SW480 (cell line): ENCODE measurements at regions not wholly inside any gene's neighbourhood (a gene's known extent, or its start where the extent isn't known, plus 50 kb on each side); places are given as distances from the start of the nearest gene placed in this dataset.

Source experiments
- DNase-seq: peaks from one replicate; pipeline ENCODE4 v3.0.0-alpha.2; 2016; ENCODE audit warnings: low spot score

DNA sequence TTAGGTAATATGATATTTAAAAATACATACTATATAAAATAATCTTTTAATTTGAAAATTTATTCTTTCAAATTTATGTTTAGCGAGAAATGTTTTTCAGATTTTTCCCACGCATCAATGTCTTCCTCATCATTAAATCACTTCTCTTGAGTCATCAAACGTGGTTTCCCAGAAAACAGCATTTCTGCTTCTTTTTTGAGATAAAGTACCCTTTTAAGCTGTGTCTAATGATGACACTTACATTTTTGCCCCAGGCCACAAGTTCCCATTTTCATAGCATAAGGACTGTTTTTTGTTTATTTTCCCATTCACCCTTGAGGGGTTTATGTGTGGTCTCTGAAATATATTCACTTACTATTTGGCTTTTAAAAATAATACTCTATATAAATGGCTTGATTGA, 139.0 kb upstream of the HS3ST3A1 start:
- DNase-seq: no peak

DNA sequence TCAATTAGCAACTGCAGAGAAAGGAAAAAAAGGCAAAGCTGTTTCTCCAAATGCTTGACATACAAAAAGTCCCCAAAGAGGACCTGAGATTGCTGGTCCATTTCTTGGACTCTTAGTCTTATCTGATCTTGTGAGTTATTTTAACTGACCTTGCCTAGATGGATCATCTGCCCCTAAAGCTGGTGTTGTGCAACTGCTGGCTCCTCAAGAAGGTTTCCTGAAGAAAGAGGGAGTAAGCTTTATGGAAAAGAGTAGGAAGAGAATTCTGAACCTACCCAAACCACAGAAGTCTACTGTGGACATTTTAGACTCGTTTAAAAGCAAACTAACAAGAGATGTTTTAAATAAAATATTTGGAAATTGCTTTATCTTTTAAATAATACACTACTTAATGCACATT, 140.0 kb upstream of the HS3ST3A1 start:
- no peak for DNase-seq

DNA sequence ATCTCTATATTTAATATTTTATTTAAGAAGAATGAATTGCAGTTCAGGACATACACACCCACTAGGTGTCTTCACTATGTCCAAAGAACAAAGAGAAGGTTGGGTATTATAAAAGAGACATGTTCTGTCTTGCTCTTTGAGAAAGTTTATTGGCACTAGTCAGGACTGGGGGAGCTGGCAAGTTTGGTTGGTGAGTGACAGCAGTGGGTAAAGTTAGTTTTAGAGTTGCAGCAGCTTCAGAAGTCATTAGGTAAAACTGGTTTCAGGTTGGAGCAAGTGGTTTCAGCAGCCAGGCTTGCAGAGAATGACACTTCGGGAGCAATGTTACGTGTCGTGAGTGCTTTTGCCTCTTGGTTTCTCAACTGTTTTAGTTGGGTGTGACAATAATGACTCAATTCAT, 142.2 kb upstream of the HS3ST3A1 start:
- no peak for DNase-seq

DNA sequence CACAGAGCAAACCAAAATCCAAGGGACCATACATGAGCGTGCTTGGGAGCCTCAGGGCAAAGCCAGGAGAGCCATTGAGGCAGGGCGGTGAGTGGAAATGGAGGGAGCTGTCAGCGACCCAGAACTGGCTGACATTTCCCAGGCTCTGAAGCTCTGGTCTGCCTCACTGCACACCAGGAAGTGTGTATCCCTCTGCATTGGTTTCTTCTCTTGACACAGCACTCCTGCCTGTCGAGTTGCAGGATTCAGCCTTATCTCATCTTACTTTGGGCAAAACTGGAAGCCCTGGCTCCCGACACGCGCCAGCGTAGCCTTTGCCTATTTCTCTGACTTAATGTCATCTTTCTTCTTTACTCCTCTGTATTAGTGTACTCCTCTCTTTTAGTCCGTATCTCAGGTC, 144.7 kb upstream of the HS3ST3A1 start:
- DNase-seq: no peak

DNA sequence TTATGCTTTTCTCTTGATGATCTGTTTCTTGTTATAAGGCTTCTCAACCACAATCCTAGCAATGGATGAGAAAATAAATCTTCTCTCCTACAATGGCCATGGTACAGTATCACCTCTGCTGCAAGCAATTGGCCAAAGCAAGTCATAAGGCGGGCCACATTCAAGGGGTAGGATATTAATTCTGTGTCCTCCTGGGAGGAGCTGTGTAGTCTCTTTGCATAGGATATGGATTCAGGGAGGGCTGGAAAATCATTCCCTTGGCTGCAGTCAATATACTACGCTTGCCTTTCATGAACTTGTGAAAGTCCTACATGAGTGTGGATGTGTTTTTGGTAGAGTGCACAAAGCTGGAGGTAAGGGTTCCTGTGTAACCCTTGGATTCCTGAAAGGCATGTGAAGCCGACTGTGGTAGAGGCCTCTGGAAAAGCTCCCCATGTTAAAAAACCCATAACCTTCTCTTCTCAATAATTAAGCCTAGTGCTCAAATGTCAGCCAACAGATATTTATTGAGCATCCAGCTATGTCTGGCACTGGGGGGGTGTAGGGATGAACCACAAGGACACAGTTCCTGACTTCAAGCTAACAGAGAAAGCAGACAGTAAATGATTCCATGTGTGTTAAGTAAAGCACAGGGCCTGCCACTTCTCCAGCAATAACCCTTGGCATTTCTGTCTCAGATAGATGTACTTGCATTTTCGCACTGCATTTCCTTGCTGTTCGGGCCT, 147.6 kb upstream of the HS3ST3A1 start:
- no peak for DNase-seq

DNA sequence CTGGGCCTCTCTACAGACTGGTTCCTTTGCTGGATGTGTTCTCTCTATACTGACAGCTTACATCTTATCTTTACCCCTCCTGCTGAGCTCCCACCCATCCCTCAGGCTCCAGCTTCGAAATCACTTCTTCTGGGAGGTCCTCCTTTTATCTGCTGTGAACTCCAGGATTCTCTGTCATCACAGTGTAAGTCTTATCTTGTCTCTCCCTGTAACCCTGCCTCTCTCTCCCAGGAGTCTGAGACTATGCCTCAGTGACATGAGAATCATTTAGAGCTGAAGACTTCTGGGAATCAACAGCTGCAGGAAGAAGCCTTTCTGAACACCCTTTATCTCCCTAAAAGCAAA, 148.1 kb upstream of the HS3ST3A1 start:
- no peak for DNase-seq

DNA sequence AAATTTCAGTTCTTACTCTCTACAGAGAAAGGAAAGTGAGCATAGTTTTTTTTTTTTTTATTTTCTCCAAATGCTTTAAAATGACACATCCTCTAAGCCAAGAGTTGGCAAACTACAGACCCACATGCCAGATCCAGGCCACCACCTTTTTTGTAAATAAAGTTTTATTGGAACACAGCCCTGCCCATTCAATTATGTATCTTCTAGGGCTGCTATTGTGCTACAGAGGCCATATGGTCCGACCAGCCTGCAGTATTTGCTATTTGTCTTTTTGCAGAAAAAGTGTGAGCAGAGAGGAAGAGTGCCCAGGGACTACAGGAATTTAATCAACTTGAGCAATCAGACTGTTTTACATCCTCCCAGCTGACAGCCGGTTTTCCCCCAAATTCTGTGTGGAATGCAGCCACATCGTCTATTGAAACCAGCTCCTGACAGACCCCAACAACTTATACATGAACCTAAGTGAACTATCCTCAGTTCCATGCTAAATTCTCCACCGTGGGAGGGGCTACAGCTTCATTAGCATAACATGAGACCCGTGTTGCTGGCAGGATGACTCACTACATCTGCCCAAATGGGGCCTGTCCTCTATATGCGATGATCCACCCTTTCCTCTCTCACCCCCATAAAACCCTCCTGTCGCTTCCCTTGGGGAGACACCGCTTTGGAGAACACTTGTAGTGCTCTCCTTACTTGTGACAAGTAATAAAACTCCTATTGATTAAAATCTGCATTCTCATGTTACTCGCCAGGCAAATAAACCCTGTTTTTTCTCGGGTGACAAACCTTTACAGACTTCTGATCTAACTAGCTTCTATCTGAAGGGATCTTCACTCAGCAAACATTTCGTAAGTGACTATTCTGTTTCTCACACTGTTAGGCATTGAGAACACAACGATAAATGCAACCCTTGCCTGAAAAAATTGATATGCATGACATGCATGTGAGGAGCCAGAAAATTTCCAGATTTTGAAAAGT, 149.4 kb upstream of the HS3ST3A1 start:
- peak; percentile 8 for DNase-seq

DNA sequence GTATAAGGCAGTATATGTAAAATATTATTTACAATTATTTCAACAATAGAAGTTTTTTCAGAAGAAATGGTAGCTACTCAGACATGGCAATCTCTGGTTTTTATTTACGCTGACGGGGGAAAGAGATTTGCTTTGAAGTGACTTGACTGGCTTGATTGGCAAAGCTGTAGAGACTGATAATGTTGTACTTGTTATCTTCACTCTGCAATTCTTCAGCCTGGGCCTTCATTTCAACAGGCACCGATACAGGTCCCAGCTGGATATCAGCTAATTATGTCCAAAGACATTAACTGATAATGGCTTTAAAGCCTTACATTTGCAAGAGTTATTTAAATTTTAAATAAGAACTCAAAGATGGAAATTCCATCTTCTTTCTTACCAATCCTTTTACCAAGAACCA, 151.4 kb upstream of the HS3ST3A1 start:
- DNase-seq: no peak

DNA sequence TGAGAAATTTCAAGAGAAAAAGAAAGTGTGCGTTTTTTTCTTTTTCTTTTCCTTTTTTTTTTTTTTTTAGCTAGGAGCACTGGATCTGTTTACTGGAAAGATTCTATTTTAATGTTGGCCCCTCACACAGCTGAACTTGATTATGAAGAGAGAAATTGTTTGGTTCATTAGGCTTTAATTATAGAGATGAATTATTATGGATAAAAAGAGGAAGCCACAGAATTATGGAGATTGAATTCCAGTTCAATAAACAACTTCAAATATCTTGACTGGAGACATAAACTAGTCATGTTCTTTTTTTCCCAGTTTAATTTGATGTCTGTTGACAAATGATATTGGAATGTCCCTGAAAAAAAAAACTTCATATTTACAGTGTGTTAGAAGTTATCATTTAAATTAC, 152.0 kb upstream of the HS3ST3A1 start:
- DNase-seq: no peak

DNA sequence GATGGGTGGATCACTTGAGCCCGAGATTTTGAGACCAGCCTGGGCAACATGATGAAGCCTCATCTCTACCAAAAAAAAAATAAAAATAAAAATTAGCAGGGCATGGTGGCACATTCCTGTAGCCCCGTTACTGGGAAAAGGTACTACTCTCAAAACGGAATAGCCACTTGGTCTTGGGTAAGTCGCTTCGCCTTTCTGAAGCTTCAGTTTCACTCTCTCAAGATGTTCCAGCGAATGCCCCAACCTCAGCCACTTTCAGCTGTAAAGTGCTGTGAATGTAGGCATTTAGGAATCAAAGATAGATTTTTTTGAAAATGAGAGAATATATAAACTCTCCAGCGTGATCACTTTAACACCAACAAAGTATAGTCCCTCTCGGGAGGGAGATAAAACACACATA, 154.1 kb upstream of the HS3ST3A1 start:
- DNase-seq: no peak

DNA sequence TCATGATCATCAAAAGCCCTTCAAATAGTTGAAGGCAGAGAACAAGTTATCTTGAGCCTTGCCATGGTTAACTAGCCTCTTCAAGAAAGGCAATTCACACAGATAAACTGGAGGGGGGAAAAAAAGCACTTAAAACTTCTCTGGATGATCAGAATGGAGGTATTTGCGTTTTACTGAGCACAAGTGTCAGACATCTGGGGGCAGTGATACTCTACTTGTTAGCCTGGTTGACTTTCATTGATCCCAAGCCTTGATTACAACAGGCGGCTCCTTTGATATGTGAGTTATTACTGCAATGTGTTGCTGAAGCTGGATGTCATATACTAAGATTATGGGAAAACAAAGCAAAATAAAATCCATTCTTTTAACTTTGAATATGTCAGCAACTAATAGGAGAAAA, 155.0 kb upstream of the HS3ST3A1 start:
- no peak for DNase-seq

DNA sequence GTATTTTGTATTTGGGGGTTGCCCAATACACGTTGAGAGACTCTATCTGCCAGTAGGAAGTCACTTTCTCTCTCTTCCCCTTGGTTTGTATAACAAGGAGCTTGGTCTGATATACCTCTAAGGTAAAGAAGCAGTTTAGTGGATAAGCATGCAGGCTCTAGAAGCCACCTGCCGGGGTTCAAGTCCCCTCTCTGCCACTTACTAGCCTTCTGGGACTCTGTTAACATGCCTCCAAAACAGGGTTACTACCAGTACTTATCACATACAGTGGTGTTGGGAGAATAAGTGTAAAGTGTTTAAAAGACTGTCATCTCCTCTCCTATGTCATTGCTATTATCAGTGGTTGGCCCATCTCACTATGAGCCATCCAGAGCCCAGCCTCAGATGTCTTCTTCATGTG, 156.1 kb upstream of the HS3ST3A1 start:
- DNase-seq: no peak

DNA sequence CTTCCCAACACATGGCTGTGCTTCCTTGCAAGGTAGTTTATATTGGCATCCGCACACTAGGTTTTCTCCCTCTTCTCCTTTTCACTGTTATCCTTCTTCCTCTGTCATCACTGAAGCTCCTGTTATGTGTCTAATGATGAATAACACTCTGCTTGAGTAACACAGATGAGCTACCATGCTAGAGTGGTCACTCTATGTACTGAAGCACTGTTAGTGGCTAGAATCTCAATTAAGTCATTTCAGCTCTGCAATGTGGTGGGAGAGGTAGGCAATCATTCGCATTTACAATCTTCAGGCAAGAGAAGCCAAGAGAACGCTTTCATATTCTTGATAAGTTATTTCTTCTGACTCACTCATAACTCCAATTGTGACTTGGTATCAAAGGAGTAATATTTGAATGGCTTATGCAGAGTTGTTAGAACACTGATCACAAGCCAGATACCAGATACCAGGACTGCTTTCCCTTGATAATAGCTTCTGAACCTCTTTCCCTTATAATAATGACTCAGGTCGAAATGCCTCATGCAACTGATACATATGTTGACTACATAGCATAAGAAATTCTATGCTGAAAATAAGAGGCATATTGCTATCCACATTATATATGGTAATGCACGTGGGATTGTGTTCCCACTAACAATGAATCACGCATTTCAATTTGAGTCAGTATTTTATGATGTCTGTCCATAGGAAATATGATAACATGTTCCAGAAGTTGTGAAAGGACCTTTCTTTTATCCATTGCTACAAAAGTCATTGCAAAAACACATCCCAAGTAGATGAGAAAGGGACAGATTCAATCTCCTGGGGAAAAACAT, 158.0 kb upstream of the HS3ST3A1 start:
- DNase-seq: no peak

DNA sequence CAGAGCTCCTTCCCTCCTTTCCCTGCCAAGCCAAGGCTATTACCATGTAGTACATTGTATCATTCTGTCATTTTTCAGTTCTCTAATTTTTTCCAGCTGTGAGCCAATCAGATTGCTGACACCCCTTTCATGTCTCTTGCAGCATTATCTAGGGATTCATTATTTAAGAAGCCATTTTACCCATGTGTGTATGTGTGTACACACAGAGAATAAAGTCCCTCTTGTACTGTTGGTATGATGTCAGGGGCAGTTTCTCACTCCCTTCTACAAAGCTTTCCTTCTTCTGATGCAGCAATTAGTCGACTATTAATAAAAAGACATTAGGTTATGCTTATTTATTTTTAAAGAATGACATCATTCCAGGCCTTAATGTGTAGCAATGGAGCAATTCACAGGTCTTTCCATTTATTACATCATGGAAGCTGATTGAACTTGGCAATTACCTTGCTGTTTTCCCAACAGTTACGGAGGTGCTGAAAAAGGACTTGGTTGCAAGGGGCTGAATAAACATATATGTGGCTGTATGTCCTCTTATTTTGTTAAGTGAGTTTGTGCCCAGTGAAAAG, 159.4 kb upstream of the HS3ST3A1 start:
- no peak for DNase-seq

DNA sequence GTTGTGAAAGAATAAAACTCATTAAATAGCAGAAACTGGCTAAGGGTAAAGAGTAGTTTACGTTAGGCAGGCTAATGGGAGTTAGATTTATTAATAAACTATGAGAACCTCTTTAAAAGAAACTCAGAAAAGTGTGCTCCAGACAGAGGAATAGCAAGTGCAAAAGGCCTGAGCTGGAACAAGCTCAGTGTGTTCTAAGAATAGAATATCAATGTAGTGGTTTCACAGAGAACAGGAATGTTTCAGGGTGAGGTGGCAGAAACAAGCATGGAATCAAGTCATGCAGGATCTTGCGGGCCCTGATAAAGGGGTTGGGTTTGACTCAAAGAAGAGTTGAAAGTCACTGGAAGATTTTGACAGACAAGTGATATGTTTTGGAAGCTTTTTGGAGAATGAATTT, 164.0 kb upstream of the HS3ST3A1 start:
- no peak for DNase-seq

DNA sequence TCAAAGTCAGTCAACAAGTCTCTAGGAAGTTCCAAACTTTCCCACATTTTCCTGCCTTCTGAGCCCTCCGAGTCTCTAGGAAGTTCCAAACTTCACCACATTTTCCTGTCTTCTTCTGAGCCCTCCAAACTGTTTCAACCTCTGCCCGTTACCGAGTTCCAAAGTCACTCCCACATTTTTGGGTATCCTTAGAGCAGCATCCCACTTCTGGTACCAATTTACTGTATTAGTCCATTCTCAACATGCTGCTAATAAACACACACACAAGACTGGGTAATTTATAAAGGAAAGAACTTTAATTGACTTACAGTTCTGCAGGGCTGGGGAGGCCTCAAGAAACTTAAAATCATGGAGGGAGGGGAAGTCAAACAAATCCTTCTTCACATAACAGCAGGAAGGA, 169.0 kb upstream of the HS3ST3A1 start:
- no peak for DNase-seq

DNA sequence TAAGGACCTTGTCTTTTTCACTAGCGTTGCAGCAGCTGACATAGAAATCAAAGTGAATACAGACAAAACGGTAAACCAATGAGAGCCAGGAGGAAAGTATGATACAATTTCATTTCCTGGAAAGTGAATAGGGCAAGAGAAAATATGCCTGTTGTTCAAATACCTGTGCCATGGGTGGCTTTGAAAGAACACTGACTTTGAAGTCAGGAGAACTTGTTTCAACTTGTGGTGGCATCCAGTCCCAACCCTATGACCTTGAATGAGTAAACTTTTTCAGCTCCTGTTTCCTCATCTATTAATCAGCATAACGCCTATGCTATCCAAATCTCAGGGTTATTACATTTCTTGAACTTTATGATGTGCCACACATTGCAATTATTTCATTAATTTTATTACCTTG, 173.7 kb upstream of the HS3ST3A1 start:
- no peak for DNase-seq

DNA sequence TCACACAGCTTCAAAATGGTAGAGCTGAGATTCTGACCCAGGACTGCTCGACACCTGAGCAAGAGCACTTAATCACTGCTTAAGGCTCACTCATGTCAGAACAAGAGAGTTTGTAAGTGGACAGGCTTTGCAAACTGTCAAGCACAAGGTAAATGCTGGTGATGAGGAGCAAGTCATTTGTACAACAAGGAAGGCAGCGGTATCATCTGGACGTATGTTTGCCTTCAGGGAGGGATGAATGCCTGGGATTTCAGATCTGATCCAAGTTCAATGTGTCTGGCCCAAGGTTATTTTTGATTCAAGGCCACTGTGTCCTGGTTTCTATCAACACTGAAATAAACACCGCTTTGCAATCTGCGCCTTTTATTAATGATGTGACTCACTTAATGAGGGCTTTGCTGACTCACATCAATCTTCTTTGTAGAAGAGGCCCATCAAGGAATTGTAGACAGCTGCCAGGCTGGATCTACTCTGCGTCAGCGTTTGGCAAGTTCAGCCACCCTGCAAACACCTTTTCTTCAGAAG, 174.4 kb upstream of the HS3ST3A1 start:
- DNase-seq: no peak

DNA sequence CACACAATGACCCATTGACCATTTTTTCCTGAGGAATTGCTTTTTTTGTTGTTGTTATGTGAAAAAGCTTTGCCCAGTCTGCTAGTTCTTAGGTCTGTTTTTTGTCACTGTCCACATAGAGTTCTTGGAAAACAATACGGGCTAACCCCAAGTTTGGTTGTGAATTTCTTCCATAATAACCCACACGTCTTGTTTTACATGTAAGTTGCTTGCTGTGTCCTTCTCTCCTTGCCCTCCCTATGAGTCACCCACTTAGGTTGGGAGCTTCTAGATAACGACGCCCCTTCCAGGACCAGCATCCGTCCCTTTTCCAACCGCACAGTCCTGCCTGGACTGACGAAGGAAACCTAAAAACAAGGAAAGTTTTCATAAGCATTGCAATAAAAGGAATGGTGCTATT, 175.3 kb upstream of the HS3ST3A1 start:
- DNase-seq: no peak

DNA sequence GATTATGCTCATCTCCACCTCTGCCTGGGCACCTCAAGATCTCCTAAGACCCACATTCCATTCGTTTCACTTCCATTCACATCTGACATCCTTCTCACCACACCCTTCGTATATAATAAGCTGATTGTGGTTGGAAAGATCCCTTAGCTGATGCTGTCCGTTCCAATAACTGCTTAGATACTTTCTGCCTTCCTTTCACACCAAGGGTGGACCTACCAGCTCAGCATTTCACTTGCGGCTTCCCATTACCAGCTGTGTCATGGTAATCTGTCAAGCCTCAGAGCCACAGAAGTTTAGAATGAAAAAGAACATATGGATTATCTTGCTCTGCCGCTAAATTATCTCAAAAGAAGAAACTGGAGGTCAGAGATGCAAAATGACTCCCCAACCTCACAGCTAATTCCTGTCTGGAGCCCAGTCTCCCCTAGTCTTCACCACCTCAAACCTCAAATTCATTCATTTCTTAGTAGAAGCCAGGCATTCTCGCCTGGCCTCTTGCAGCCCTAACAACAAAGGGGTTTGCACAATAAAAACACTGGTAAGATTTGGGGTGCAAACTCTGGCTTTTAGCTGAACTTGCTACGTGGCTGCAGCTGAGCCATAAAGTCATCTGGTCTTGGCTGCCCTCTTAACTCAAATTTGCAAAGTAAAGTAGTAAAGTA, 182.8 kb upstream of the HS3ST3A1 start:
- no peak for DNase-seq

DNA sequence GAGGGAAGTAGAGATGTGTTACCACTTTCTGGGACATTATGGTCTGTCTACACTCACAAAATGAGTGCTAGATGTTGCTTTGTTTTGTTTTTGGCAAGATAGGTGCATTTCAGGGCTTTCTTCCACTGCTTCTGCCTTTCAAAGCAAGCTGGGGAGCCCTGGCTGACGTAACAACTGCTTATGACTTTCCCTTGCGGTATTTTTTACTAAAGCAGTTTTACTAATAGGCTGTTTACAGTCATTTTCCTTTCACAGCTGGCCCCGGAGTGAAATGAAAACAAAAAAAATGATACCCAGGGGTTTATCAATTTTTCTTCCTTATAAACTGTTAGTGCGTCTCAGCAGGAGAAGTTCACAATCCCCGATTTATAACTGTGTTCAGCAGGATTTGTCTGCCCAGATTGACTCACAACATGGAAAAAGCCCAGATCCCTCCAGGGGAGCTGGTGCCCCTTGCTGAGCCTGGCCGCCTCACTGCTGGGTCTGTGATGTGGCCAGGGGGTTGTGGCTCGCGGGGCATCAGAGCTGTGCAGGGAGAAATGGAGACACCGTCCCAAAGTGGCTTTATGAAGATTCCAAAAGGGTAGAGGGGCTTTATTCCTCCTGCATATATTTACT, 184.4 kb upstream of the HS3ST3A1 start:
- DNase-seq: no peak
